Astrocyte of the cerebellum (primary cell): ENCODE measurements at regions not wholly inside any gene's neighbourhood (a gene's known extent, or its start where the extent isn't known, plus 50 kb on each side); places are given as distances from the start of the nearest gene placed in this dataset.

Experiments
- DNase-seq: peaks from one replicate; pipeline ENCODE4 v3.0.0-alpha.2; 2011; ENCODE audit warnings: low read depth
- H3K4me3 ChIP-seq: 2 replicates; pipeline ENCODE4 v1.5.1; 2011; ENCODE audit warnings: mild to moderate bottlenecking, low read depth, low read length, moderate library complexity
- in situ Hi-C: cut with HindIII; loops from 2 replicates; pipeline ENCODE4 v1.10.0; 2017; ENCODE audit warnings: low sequenced_read_pairs
- TF ChIP-seq, protein P1 (sequence below): IDR thresholded peaks from 2 replicates; pipeline ENCODE4 v1.5.1; 2012; ENCODE audit warnings: low read length, low read depth, moderate library complexity, mild to moderate bottlenecking; ENCODE audit errors: missing control alignments

DNA sequence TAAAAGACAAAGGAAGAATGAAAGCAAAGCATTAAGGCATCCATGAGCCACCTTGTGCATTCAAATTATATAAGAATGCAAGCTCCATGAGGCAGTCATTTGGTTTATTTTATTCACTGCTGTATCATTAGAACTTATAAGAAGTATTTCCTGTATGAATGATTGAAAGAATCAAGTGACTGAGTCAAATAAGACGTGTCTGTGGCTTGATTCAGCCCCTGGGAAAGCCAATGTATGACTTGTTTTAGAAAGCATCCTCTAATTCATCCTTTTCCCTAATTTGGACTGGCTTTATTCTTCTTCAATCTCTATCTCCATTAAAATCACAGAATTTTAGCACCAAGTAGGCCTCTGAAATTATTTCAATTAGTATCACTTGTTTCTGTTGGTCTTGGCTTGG, 461.1 kb downstream of the LPIN1 start:
- H3K4me3 ChIP-seq: no peak overlapping the region
- TF ChIP-seq, protein P1, sequence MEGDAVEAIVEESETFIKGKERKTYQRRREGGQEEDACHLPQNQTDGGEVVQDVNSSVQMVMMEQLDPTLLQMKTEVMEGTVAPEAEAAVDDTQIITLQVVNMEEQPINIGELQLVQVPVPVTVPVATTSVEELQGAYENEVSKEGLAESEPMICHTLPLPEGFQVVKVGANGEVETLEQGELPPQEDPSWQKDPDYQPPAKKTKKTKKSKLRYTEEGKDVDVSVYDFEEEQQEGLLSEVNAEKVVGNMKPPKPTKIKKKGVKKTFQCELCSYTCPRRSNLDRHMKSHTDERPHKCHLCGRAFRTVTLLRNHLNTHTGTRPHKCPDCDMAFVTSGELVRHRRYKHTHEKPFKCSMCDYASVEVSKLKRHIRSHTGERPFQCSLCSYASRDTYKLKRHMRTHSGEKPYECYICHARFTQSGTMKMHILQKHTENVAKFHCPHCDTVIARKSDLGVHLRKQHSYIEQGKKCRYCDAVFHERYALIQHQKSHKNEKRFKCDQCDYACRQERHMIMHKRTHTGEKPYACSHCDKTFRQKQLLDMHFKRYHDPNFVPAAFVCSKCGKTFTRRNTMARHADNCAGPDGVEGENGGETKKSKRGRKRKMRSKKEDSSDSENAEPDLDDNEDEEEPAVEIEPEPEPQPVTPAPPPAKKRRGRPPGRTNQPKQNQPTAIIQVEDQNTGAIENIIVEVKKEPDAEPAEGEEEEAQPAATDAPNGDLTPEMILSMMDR: no peak
- DNase-seq: no peak
- in situ Hi-C loops: no loop called here

DNA sequence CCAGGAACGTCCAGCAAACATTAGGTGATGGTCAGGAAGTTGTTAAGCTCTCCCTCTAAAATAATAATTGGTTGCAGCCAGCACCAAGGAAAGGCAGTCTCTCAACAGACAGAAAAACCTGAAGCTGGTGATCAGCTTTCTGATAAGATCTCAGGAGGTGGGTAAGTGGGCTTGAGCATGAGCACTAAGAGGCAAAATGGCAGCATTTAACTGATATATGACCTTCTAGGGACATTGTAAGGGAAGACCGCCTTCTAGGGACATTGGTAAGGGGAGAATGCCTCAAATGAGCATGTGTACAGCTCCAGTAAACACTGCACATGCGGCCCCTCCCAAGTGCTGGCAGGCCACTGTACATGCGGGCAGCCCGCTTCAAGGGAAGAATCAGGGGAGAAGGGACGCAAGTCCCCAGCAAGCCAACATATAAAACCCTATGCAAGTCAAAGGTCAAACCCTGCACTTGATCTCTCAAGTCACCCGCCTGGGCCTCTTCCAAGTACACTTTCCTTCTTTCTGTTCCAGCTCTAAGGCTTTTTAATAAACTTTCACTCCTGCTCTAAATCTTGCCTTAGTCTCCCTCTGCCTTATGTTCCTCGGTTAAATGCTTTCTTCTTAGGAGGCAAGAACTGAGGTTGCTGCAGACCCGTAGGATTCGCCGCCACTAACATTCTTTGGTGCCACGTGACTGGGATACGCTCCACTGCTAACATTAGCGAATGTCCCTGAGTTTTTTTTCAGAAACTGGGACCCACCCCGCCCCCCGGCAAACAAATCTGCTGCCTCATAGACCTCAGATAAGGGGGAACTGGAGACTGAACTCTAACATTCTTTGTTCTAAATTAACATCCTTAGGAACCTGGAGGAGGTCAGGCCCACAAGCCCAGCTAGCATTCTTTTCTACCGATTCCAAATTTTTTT, 463.8 kb downstream of the LPIN1 start:
- in situ Hi-C loops: no loop called here
- H3K4me3 ChIP-seq: no peak overlapping the region
- DNase-seq: no peak
- TF ChIP-seq, protein P1: no peak

DNA sequence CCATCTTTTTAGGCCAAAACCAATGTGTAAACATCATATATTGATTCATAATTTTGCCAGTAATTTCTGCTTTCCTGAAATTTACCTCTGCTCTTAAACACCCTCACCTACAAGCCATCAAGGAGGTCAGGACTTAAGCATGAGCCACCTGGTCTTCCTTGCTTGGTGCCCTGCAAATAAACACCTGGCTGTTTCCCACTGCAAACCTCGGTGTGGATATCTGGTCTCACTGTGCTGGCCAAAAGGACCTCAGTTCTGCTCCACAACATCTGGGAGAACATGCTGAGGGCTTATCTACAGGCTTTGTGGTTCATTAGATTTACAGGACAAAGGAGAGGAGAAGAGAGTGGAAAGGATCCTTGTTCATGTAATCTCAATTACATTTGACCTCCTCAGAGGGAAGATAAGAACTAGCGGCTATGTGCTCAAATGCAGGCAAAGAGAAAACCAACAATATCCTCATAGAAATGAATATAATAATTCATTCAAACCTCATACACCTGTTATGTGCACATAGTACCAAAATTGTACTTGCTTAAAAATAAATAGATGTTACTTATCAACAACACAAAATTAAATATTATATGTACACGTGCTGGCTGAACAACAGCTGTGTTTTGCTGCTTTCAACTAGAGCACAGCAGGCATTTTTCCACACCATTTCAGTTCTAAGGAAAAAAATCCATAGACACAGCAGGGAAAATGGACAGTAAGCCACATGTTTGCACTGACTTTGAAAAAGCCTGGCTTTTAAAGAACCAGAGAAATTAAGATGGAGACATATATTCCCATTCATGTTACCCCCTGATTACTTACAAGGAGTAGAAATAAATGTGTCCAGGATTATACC, 465.1 kb downstream of the LPIN1 start:
- TF ChIP-seq, protein P1: no peak
- peak; percentile 22 for DNase-seq
- in situ Hi-C loops: no loop called here
- no peak overlapping the region for H3K4me3 ChIP-seq

DNA sequence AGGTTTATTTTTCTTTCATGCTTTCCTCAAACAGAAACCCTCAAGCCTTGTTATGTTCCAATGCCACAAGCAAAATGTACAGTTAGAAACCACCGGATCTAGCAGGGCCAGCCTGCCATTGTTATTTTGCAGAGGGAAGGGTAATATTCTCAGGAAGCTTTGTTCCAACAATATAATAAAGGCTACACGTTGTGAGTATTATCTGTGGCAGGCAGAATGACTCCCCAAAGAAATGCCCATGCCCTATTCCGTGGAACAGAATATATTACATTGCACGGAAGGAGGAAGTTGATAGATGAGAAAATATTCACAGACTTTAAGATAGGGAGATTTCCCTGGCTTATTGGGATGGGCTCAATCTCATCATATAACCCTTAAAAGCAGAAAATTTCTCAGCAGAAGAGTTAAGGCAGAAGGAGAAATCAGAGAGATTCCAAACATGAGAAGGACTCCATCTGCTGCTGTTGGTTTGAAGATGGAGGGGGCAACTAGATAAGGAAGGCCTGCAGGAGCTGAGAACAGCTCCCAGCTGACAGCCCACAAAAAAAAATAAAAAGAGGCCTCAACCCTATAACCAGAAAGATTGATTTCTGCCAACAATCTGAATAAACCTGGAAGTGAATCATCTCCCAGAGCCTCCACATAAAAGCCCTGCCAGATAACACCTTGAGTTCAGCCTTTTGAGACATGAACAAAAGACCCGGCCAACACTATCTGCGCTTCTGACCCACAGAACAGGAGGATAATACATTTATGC, 466.6 kb downstream of the LPIN1 start:
- in situ Hi-C loops: no loop called here
- TF ChIP-seq, protein P1: no peak
- no peak overlapping the region for H3K4me3 ChIP-seq
- no peak for DNase-seq

DNA sequence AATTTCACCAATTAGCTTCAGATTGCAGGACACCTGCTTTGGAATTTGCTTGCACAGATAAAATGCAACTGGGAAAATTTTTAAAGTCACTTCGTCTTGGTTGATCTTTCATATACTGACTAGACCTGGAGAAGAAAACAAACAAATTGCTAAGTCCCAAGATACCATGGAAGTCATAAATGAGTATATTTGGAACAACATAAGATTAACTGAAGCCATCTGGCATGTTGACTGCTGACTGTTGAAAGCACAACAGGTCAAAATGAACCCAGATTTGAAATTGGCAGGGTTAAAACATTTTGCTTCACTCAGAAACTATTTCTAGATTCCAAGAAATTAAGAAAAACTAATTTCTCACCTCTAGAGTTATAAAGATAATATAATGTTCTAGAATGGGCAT, 470.7 kb downstream of the LPIN1 start:
- TF ChIP-seq, protein P1: no peak
- in situ Hi-C loops: no loop called here
- no peak for DNase-seq
- no peak overlapping the region for H3K4me3 ChIP-seq

DNA sequence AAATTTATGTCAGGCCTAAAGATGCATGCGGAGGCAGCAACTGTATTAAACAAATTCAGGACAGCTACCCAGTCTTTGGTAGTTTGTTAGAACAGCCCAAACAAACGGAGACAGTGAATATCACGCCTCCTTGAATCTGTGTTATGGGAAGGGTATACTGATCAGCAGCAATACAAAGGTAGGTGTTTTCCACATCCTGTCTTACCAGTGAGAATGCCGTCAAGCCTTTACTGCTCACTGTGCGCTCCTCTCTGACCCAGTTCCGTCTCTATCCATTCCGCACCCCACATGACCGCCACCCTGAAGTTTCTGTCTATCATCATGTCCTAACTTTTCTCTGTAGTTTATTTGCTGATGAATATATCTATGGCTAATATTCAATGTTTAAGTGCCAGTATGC, 473.3 kb downstream of the LPIN1 start:
- in situ Hi-C loops: no loop called here
- TF ChIP-seq, protein P1: no peak
- H3K4me3 ChIP-seq: no peak overlapping the region
- no peak for DNase-seq
